GM23338 (cell line): ENCODE measurements at regions not wholly inside any gene's neighbourhood (a gene's known extent, or its start where the extent isn't known, plus 50 kb on each side); places are given as distances from the start of the nearest gene placed in this dataset.

Source experiments
- ATAC-seq: fragments of 200-7000 bp; cut with Tn5 transposase; 3 replicates; pipeline ENCODE4 v1.9.1; 2020
- DNase-seq: peaks from one replicate; pipeline ENCODE4 v3.0.0-alpha.2; 2015; ENCODE audit warnings: low spot score
- H2AFZ ChIP-seq: fragments of 200-600 bp; sonication (generic); 2 replicates; pipeline ENCODE4 v1.8.0; 2016; ENCODE audit warnings: antibody characterized with exemption, mild to moderate bottlenecking, moderate library complexity
- H3F3A ChIP-seq: fragments of 200-600 bp; sonication (generic); replicated peaks from 2 replicates; pipeline ENCODE4 v1.8.0; 2017; ENCODE audit warnings: antibody characterized with exemption, mixed run types, low read depth
- H3K27ac ChIP-seq: fragments of 200-600 bp; sonication (generic); 2 replicates; pipeline ENCODE4 v1.6.1; 2016; ENCODE audit warnings: low read depth
- H3K27me3 ChIP-seq: fragments of 200-600 bp; sonication (generic); 2 replicates; pipeline ENCODE4 v1.8.0; 2016; ENCODE audit warnings: mild to moderate bottlenecking, mixed run types, moderate library complexity; ENCODE audit not compliant: insufficient read depth
- H3K36me3 ChIP-seq: fragments of 200-600 bp; sonication (generic); 2 replicates; pipeline ENCODE4 v1.8.0; 2016; ENCODE audit warnings: mild to moderate bottlenecking; ENCODE audit not compliant: insufficient read depth
- H3K4me1 ChIP-seq: fragments of 200-600 bp; sonication (generic); 2 replicates; pipeline ENCODE4 v1.8.0; 2016; ENCODE audit warnings: mild to moderate bottlenecking, moderate library complexity; ENCODE audit not compliant: insufficient read depth
- H3K4me2 ChIP-seq: fragments of 200-600 bp; sonication (generic); 2 replicates; pipeline ENCODE4 v1.7.1; 2017; ENCODE audit warnings: mixed run types
- H3K4me3 ChIP-seq: fragments of 200-600 bp; sonication (generic); 2 replicates; pipeline ENCODE4 v1.6.1; 2016; ENCODE audit warnings: mixed run types
- H3K79me2 ChIP-seq: fragments of 200-600 bp; sonication (generic); replicated peaks from 2 replicates; pipeline ENCODE4 v1.8.0; 2017; ENCODE audit warnings: mild to moderate bottlenecking; ENCODE audit not compliant: insufficient read depth
- H3K9me2 ChIP-seq: fragments of 200-600 bp; sonication (generic); 2 replicates; pipeline ENCODE4 v1.8.0; 2017; ENCODE audit not compliant: insufficient read depth
- H4K20me1 ChIP-seq: fragments of 200-600 bp; sonication (generic); replicated peaks from 2 replicates; pipeline ENCODE4 v1.8.0; 2017; ENCODE audit warnings: mild to moderate bottlenecking; ENCODE audit not compliant: insufficient read depth
- H3K27ac Mint-ChIP-seq: 2 replicates; pipeline ENCODE4 v1.8.0; 2020; ENCODE audit warnings: inconsistent platforms, mild to moderate bottlenecking, moderate library complexity, mixed read lengths
- H3K27me3 Mint-ChIP-seq: 3 replicates; pipeline ENCODE4 v1.8.0; 2022; ENCODE audit warnings: low read depth, mild to moderate bottlenecking, moderate library complexity, mixed read lengths, inconsistent platforms; ENCODE audit not compliant: insufficient read depth, poor library complexity
- H3K36me3 Mint-ChIP-seq: 3 replicates; pipeline ENCODE4 v1.8.0; 2021; ENCODE audit warnings: low read depth, mild to moderate bottlenecking, inconsistent platforms, moderate library complexity, mixed read lengths
- H3K4me1 Mint-ChIP-seq: 3 replicates; pipeline ENCODE4 v1.8.0; 2020; ENCODE audit warnings: mild to moderate bottlenecking, inconsistent platforms, mixed read lengths
- H3K4me3 Mint-ChIP-seq: 3 replicates; pipeline ENCODE4 v1.8.0; 2021; ENCODE audit warnings: moderate library complexity, mild to moderate bottlenecking, inconsistent platforms, mixed read lengths
- H3K9me3 Mint-ChIP-seq: 3 replicates; pipeline ENCODE4 v1.8.0; 2020; ENCODE audit warnings: moderate library complexity, mild to moderate bottlenecking, inconsistent platforms, mixed read lengths
- CREB1 ChIP-seq: fragments of 250-450 bp; sonication (Bioruptor Pico); IDR thresholded peaks from 2 replicates; pipeline ENCODE4 v1.5.0; 2020; ENCODE audit warnings: low read depth, mild to moderate bottlenecking, moderate library complexity
- CTCF ChIP-seq, 2 experiments: fragments of 200-600 bp in 1 of 2; sonication (generic) in 1 of 2; conservative IDR thresholded peaks; 2 replicates each; pipeline versions ENCODE4 v1.5.1 to v1.6.1; 2016 to 2017; ENCODE audit warnings: antibody characterized with exemption in 2 of 2, low read depth in 2 of 2, mild to moderate bottlenecking in 2 of 2, moderate library complexity in 1 of 2
- EZH2 ChIP-seq: fragments of 200-600 bp; sonication (generic); IDR thresholded peaks from one replicate; pipeline ENCODE4 v1.8.0; 2017; ENCODE audit warnings: antibody characterized with exemption, mild to moderate bottlenecking, low read depth; ENCODE audit not compliant: unreplicated experiment
- JUNB ChIP-seq: IDR thresholded peaks from one replicate; pipeline ENCODE4 v1.6.1; 2016; ENCODE audit warnings: antibody characterized with exemption; ENCODE audit not compliant: unreplicated experiment
- NANOG ChIP-seq: IDR thresholded peaks from 2 replicates; pipeline ENCODE4 v1.6.1; 2016; ENCODE audit warnings: antibody characterized with exemption, borderline replicate concordance
- STAT1 ChIP-seq: IDR thresholded peaks from one replicate; pipeline ENCODE4 v1.6.1; 2016; ENCODE audit warnings: antibody characterized with exemption; ENCODE audit not compliant: unreplicated experiment
- ZNF114 ChIP-seq: fragments of 250-450 bp; sonication (Bioruptor Pico); IDR thresholded peaks from 2 replicates; pipeline ENCODE4 v1.5.0; 2020; ENCODE audit warnings: mild to moderate bottlenecking, moderate library complexity
- ZNF331 ChIP-seq: fragments of 250-450 bp; sonication (Bioruptor Pico); IDR thresholded peaks from 2 replicates; pipeline ENCODE4 v1.5.0; 2020; ENCODE audit warnings: low read depth, mild to moderate bottlenecking, moderate library complexity
- ZNF462 ChIP-seq: fragments of 250-450 bp; sonication (Bioruptor Pico); IDR thresholded peaks from 2 replicates; pipeline ENCODE4 v1.5.0; 2020; ENCODE audit warnings: mild to moderate bottlenecking, moderate library complexity

GRCh38 chr18:59057493-59057795, 82.2 kb upstream of the SEC11C start (continued):
- no peak for TF ChIP-seq ZNF462 (CRISPR knock-in tag)
- no peak for TF ChIP-seq EZH2
- TF ChIP-seq CREB1: no peak
- TF ChIP-seq JUNB: no peak
- no peak for TF ChIP-seq ZNF114 (CRISPR knock-in tag)
- no peak for TF ChIP-seq CTCF (conservative IDR thresholded peaks at IDR 0.05; ENCODE audit: low read depth in 2 of 2)
- no peak for TF ChIP-seq ZNF331 (CRISPR knock-in tag)
- TF ChIP-seq NANOG: no peak

- no peak for ATAC-seq
- Histone ChIP-seq H3K4me3 (no peak overlapping the region), H3K4me2 (no peak overlapping the region), H3K27ac (no peak overlapping the region), H3K27me3 (no peaks in the 10 kb centered on the region), H4K20me1 (no peaks in the 10 kb centered on the region), H3K9me2 (no peaks in the 10 kb centered on the region), H2AFZ (no peak overlapping the region), H3F3A (no peaks in the 10 kb centered on the region), H3K36me3 (no peaks in the 10 kb centered on the region), H3K4me1 (0 out of 2 replicates have a peak, but pooled peaks cover 3% of the 10 kb centered on the region), H3K79me2 (no peaks in the 10 kb centered on the region)
- Mint-ChIP-seq H3K27ac (no peak overlapping the region), H3K9me3 (no peaks in the 10 kb centered on the region), H3K4me1 (peaks cover 5% of the 10 kb centered on the region; the same call in 2 of the 3 replicates), H3K36me3 (no peaks in the 10 kb centered on the region), H3K27me3 (peaks cover 4% of the 10 kb centered on the region), H3K4me3 (no peak overlapping the region)
- no peak for DNase-seq
- TF ChIP-seq ZNF462 (CRISPR knock-in tag): no peak
- no peak for TF ChIP-seq STAT1
Observed at GRCh38 chr18:59057969-59058368, 81.7 kb upstream of the SEC11C start.
